ENCODE measurements at regions not wholly inside any gene's neighbourhood (a gene's known extent, or its start where the extent isn't known, plus 50 kb on each side); places are given as distances from the start of the nearest gene placed in this dataset.

DNA sequence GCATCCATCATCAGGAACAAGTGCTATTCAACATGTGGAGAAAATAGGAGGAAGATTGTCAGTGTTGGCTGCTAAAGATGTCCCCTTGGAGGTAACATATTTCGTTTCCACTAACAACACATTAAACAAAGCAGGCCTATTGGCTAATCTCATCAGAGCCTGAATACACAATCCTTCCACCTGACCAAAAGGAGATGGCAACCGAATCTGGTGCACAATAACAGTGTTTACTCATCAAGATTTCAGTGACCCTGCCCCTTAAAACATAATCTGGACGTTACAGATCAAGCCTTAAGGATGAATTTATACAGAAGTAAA is 582.5 kb downstream of the EFNB2 start:
- no peak for TF ChIP-seq EZH2phosphoT487 (IDR thresholded peaks at IDR 0.05; ENCODE audit: unreplicated experiment)
- no peak for TF ChIP-seq CTCF (conservative IDR thresholded peaks at IDR 0.05; ENCODE audit: low read depth in 2 of 2)
- no peak for TF ChIP-seq ZNF331 (CRISPR knock-in tag; IDR thresholded peaks at IDR 0.05; ENCODE audit: low read depth)

Measured in GM23338 (cell line).